Islet of Langerhans (tissue), 1 donor: ENCODE measurements at regions not wholly inside any gene's neighbourhood (a gene's known extent, or its start where the extent isn't known, plus 50 kb on each side); places are given as distances from the start of the nearest gene placed in this dataset.
"Not testable (repeated sequence)": the region's sequence is repeated elsewhere in the genome, so short reads cannot be mapped to it uniquely, and the experiment has no call there.

Experiments
- FAIRE-seq: peaks from one replicate; lab custom pipeline; 2011; peaks lifted over from hg19 to GRCh38; lab: Jason Lieb, UNC

- no peak for FAIRE-seq
Observed at GRCh38 chr16:54808890-54809289, 121.8 kb upstream of the IRX5 start.

GRCh38 chr16:54806881-54807360 is 123.7 kb upstream of the IRX5 start:
- no peak for FAIRE-seq

GRCh38 chr16:54806378-54806777 is 124.3 kb upstream of the IRX5 start:
- FAIRE-seq, result no peak

GRCh38 chr16:54805648-54806047 is 125.0 kb upstream of the IRX5 start:
- FAIRE-seq, result no peak

DNA sequence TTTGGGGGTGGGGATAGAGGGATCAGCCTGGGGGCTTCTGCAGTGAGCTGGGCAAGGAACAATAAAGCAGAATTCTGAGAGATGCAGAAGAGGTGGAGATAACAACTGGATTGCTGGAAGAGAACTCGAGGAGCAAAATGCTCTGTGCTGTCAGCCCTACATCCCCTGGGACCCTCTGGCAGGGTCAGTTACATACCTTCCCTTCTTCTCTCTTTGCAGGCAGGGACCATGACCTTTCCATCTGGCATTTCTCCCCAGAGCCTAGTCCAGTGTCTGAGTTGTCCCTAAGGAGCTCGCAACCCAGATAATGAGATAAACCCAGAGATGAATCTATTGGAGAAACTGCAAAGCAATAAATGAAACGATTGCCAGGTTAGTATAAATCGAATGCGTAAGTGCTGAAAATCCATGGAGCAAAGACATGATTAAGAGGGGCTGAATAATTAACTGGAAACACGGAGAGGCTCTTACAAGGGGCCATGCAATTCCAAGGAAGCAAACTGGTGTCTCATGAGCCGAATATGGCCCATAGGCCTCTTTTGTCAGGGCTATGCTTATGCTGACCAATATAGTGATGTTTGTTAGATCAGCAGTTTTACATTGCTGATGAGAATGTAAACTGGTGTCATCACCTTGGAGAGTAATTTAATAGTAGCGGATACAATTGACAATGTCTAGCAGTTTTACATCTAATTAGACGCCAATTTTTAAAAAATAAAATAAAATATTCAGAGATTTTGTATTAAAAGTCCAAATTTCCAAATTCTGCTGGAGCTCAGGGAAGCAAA is 129.4 kb upstream of the IRX5 start:
- no peak for FAIRE-seq

- no peak for FAIRE-seq
Observed at GRCh38 chr16:54798267-54798666, 132.4 kb upstream of the IRX5 start.

- no peak for FAIRE-seq
Observed at GRCh38 chr16:54796211-54796610, 134.5 kb upstream of the IRX5 start.

GRCh38 chr16:54792811-54793210 is 137.9 kb upstream of the IRX5 start:
- no peak for FAIRE-seq

DNA sequence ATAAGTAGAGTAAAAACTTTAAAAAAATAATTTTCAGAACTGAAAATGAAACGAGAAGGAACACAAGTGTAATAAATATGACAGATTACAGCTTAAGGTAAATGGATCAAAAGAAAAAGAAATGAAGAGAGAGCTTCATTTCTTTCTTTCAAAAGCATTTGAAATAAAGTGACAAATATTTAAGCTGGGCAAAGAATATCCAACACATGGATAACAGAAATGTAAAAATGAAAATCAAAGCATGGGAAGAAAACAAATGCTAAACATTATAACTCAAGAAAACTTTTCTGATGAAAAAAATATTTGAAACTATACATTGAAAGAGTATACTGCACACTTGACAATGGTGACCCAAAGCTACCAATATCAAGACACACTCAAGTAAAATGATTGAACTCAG is 143.6 kb upstream of the IRX5 start:
- no peak for FAIRE-seq

DNA sequence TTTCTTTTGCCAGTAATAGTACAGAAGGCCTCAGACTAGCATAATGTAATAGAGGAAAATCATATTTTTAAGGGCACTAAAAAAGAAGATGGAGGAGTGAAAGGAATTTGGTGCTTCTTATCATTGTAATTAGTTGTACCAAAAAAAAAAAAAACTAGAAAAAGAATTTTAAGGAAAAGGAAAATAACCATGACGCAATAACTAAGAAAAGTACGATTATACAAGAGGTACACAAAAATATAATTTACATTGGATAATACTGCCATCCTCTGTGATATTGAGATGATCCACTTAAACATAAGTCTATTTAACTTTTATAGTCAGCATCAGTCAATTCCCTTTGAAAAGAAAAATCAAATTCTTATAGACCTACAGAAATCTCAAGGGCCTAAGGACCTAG is 146.7 kb upstream of the IRX5 start:
- no peak for FAIRE-seq

DNA sequence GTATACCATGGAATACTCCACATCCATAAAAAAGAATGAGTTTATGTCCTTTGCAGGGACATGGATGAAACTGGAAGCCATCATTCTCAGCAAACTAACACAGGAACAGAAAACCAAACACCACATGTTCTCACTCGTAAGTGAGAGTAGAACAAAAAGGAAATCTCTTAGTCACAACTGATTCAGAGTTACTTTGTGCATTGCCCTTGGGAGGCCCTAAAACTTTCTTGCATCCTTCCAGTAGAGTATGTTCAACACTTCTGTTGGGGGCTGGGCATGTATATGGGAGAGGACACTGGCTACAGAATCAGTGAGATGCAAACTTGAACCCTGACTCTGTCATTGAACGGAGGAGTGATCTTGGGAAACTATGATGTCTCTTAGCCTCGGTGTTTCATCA is 147.4 kb upstream of the IRX5 start:
- no peak for FAIRE-seq

DNA sequence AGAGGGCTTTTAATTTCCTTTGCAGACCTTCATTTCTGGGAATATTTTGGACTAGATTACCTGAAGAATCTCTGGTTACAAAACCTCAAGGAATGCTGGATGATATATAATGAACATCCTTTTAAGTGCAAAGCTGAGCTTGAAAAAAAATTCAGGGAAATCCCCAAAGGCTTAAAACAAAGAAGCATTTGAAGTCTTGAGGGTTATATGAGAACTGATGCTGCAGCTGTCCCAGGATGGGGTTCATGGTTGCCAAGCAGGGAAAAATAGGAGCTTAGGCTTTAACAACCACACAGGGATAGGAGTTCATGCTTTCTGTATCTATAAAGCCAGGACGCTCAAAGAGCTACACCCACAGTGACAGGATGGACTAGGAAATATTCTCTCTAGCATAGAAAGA is 150.4 kb upstream of the IRX5 start:
- no peak for FAIRE-seq

DNA sequence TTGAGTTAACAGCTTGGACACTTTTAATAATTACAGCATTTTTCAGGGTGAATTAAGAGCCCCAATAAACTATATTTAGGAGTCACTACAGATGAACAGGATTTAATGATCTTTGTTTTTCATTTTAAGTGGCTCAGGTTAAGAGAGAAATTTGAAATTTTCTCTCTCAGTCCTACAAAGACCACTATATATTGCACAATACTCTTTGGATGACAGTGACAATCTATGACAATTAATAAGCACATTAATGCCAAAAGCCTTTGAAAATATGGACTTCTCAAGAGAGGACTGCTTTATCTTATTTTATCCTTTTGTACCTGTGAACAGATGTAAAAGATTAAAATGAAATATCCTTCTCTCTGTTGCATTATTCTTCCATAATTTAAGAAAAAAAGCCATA is 151.1 kb upstream of the IRX5 start:
- no peak for FAIRE-seq

DNA sequence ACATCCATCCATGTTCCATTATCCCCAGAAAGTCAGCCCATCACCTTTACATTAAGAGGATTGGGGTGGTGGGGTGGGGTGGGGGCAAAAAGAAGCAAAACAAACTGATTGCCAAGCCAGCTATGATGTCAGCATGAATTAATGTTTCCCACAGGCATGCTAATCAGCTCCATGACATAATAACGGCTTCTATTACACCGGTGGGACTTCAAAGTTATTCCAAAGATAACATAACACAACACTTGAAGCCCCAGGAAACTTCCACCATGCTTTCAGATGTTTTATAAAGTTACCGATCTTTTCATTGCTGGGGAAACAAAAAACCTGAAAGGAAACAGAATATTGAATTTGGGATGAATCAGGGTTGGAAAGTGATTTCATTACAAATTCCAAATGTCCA is 155.9 kb upstream of the IRX5 start:
- FAIRE-seq, result no peak

DNA sequence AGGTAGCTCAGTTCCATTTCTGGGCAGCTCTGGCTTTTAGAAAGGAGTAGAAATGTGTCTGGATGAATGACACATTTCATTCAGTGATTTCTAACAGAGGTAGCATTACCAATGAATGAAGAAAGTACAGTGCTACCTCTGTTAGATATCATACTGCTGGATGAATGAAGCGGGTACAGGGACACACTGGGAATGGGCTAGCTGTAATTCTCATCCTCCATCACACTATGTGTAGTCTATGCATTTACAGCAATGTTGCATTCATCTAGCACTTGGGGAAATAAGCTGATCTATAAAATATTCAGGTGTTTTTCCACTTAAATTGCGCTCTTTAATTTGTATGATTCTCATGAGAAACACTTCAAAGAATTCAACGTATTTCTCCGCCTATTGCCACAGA is 158.3 kb upstream of the IRX5 start:
- no peak for FAIRE-seq

GRCh38 chr16:54766355-54766754 is 164.3 kb upstream of the IRX5 start:
- no peak for FAIRE-seq

- no peak for FAIRE-seq
Observed at GRCh38 chr16:54750249-54750648, 180.4 kb upstream of the IRX5 start.

DNA sequence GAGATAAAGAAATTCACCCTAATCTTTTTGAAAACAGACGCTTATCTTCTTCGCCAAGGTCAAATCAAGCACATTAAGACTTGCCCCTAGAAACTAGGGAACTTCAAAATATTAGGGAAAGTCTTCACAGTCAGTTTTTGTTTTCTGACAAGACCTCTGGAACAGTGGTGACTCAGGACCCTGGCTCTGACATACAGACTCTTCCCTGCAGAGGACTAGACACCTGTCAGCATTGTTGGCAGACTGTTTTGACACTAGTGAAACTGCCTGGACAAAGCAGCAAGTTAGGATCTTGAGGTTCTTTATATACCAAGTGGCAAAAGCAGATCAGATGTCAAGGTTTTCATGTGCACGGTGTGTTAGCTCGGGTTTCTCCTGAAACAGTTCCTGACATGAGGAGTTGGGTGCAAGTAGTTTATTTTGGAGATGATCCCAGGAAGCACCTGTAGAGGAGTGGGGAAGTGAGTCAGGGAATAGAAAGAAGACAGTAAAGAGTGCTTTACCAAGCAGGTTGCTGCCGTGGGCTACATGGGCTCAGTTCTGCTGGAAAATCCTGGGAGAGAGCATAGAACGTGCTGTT is 182.0 kb upstream of the IRX5 start:
- FAIRE-seq, result no peak

GRCh38 chr16:54746596-54746995 is 184.1 kb upstream of the IRX5 start:
- FAIRE-seq, result no peak

- FAIRE-seq, result no peak
Observed at GRCh38 chr16:54744998-54745397, 185.7 kb upstream of the IRX5 start.

DNA sequence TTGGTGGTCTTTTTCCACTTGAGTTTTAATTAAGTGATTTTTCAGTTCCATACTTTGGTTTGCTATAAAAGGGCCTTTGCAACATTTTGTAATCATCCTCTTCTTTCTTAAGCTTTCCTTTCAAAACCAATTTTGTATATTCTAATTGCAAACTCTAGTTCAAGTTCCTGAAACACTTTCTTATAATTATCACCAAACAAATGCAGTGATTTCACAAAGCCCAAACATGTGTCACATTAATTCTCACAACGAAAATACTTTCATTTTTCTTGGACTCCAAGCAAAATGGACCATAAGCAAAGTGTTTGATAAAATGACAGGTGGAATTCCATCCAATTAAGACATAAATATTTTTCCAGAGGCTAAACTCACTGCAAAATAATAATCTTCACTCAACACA is 188.2 kb upstream of the IRX5 start:
- FAIRE-seq, result no peak

- no peak for FAIRE-seq
Observed at GRCh38 chr16:54739381-54739780, 191.3 kb upstream of the IRX5 start.

GRCh38 chr16:54734156-54734555 is 196.5 kb upstream of the IRX5 start:
- no peak for FAIRE-seq

DNA sequence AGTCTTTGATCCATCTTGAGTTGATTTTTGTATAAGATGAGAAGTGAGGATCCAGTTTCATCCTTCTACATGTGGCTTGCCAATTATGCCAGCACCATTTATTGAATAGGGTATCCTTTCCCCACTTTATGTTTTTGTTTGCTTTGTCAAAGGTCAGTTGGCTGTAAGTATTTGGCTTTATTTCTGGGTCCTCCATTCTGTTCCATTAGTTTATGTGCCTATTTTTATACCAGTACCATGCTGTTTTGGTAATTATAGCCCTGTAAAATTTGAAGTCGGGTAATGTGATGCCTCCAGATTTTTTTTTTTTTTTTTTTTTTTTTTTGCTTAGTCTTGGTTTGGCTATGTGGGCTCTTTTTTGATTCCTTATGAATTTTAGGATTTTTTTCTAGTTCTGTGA is 203.0 kb upstream of the IRX5 start:
- FAIRE-seq, result not testable (repeated sequence)
